HL-60 (cell line): ENCODE measurements at regions not wholly inside any gene's neighbourhood (a gene's known extent, or its start where the extent isn't known, plus 50 kb on each side); places are given as distances from the start of the nearest gene placed in this dataset.
"Not testable (repeated sequence)": the region's sequence is repeated elsewhere in the genome, so short reads cannot be mapped to it uniquely, and the experiment has no call there.

Experiments
- DNase-seq, 2 experiments: peaks; one replicate each; pipeline ENCODE4 v3.0.0-alpha.2; 2010 to 2020; ENCODE audit warnings: low read depth in 1 of 2, low spot score in 1 of 2
- H3K27ac ChIP-seq: fragments of 250-450 bp; sonication (Bioruptor Pico); replicated peaks from 2 replicates; pipeline ENCODE4 v1.5.1; 2020; ENCODE audit warnings: mild to moderate bottlenecking, moderate library complexity
- H3K27me3 ChIP-seq: fragments of 250-450 bp; sonication (Bioruptor Pico); 2 replicates; pipeline ENCODE4 v1.5.1; 2021; ENCODE audit warnings: mild to moderate bottlenecking, moderate library complexity; ENCODE audit not compliant: insufficient read depth, poor library complexity, severe bottlenecking
- H3K4me3 ChIP-seq: replicated peaks from 2 replicates; pipeline ENCODE4 v1.5.1; 2011; ENCODE audit warnings: mild to moderate bottlenecking, control low read depth, low read length; ENCODE audit not compliant: insufficient read depth
- CTCF ChIP-seq: IDR thresholded peaks from one replicate; pipeline ENCODE4 v1.5.1; 2011; ENCODE audit warnings: low read length, control low read depth, inconsistent platforms; ENCODE audit not compliant: insufficient read depth
- GABPA ChIP-seq: IDR thresholded peaks from 2 replicates; pipeline ENCODE4 v1.6.1; 2012; ENCODE audit warnings: low read depth
- POLR2AphosphoS5 ChIP-seq: IDR thresholded peaks from 2 replicates; pipeline ENCODE4 v1.6.1; 2012; ENCODE audit warnings: low read depth
- SPI1 ChIP-seq: IDR thresholded peaks from 2 replicates; pipeline ENCODE4 v1.6.1; 2012; ENCODE audit warnings: low read depth, mild to moderate bottlenecking, borderline replicate concordance
- TF ChIP-seq, protein P1 (sequence below): IDR thresholded peaks from 2 replicates; pipeline ENCODE4 v1.6.1; 2012; ENCODE audit warnings: low read depth; ENCODE audit not compliant: insufficient replicate concordance

GRCh38 chr7:82600531-82600930 lies 157.0 kb upstream of the CACNA2D1 start:
- TF ChIP-seq POLR2AphosphoS5 = no peak
- H3K4me3 ChIP-seq = no peak overlapping the region
- no peaks in the 10 kb centered on the region for H3K27me3 ChIP-seq
- DNase-seq = no peak
- no peak overlapping the region for H3K27ac ChIP-seq

GRCh38 chr7:82599895-82600294 lies 156.3 kb upstream of the CACNA2D1 start:
- Histone ChIP-seq H3K4me3 (no peak overlapping the region), H3K27ac (no peak overlapping the region), H3K27me3 (no peaks in the 10 kb centered on the region)
- TF ChIP-seq POLR2AphosphoS5 (no peak), GABPA (no peak), CTCF (no peak), SPI1 (no peak)
- TF ChIP-seq, protein P1, sequence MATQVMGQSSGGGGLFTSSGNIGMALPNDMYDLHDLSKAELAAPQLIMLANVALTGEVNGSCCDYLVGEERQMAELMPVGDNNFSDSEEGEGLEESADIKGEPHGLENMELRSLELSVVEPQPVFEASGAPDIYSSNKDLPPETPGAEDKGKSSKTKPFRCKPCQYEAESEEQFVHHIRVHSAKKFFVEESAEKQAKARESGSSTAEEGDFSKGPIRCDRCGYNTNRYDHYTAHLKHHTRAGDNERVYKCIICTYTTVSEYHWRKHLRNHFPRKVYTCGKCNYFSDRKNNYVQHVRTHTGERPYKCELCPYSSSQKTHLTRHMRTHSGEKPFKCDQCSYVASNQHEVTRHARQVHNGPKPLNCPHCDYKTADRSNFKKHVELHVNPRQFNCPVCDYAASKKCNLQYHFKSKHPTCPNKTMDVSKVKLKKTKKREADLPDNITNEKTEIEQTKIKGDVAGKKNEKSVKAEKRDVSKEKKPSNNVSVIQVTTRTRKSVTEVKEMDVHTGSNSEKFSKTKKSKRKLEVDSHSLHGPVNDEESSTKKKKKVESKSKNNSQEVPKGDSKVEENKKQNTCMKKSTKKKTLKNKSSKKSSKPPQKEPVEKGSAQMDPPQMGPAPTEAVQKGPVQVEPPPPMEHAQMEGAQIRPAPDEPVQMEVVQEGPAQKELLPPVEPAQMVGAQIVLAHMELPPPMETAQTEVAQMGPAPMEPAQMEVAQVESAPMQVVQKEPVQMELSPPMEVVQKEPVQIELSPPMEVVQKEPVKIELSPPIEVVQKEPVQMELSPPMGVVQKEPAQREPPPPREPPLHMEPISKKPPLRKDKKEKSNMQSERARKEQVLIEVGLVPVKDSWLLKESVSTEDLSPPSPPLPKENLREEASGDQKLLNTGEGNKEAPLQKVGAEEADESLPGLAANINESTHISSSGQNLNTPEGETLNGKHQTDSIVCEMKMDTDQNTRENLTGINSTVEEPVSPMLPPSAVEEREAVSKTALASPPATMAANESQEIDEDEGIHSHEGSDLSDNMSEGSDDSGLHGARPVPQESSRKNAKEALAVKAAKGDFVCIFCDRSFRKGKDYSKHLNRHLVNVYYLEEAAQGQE = no peak
- no peak for DNase-seq

DNA sequence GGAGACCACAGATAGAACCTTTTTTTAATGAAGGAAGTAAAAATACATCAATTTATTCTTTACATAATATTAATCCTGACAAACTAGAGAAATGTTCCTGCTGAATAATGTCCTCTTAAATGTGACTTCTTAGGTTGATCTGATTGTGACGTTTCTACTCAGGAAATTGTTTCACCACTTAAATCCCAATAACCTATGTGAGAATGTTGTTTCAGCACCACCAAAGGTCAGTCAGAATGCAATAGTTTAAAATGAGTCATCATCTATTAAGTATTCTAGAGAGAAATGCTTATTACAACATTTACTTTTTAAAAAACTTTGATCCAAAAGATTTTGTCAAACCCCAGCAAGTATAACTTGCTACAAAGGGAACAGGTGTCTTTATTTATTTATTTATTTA lies 155.4 kb upstream of the CACNA2D1 start:
- DNase-seq = no peak
- TF ChIP-seq GABPA (no peak), POLR2AphosphoS5 (no peak), SPI1 (no peak), CTCF (no peak)
- TF ChIP-seq, protein P1 = no peak

GRCh38 chr7:82595795-82596194 lies 152.2 kb upstream of the CACNA2D1 start:
- not testable (repeated sequence) for H3K4me3 ChIP-seq, H3K27me3 ChIP-seq
- DNase-seq = peak; percentile 13 to 77
- TF ChIP-seq SPI1 = peak; percentile 33; the same call in 1 of the 2 replicates
- 0 out of 2 replicates have a peak overlapping the region, but pooled peaks have one; percentile 25 for H3K27ac ChIP-seq

More for the DNA sequence above, 155.4 kb upstream of the CACNA2D1 start:
- no peak overlapping the region for H3K4me3 ChIP-seq
- no peaks in the 10 kb centered on the region for H3K27me3 ChIP-seq
- no peak overlapping the region for H3K27ac ChIP-seq

GRCh38 chr7:82595176-82595575 lies 151.6 kb upstream of the CACNA2D1 start:
- no peak for DNase-seq
- Histone ChIP-seq H3K27me3 (no peaks in the 10 kb centered on the region), H3K4me3 (no peak overlapping the region), H3K27ac (0 out of 2 replicates have a peak overlapping the region, but pooled peaks have one; percentile 25)
- TF ChIP-seq CTCF = no peak
- no peak for TF ChIP-seq POLR2AphosphoS5
- no peak for TF ChIP-seq SPI1
- TF ChIP-seq, protein P1 = no peak
- no peak for TF ChIP-seq GABPA
